ENCODE measurements at regions not wholly inside any gene's neighbourhood (a gene's known extent, or its start where the extent isn't known, plus 50 kb on each side); places are given as distances from the start of the nearest gene placed in this dataset.

- no peak for DNase-seq (ENCODE audit: low spot score)
Measured at GRCh38 chr2:225742487-225742886, 343.0 kb downstream of the NYAP2 start.

GRCh38 chr2:225740086-225740485, 340.6 kb downstream of the NYAP2 start:
- no peak for DNase-seq (ENCODE audit: low spot score)

DNA sequence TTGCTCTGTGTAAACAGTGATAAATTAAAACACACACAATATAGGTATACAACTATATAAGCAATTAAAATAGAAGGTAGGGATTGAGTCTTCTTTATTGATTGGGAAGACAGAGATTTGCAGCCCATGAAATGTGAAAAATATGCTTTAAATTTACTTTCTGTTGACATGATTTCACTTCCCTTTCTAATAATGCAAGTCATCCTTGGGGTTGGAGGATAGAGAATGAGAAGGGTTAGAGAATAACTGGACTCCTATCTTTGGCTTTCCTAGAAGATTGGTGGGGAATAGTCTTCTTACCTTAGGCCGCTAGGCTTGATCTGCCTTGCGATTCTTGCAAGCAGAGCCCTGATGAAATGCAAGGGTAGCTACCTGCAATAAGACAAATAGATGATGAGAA, 339.8 kb downstream of the NYAP2 start:
- no peak for DNase-seq (ENCODE audit: low spot score)

DNA sequence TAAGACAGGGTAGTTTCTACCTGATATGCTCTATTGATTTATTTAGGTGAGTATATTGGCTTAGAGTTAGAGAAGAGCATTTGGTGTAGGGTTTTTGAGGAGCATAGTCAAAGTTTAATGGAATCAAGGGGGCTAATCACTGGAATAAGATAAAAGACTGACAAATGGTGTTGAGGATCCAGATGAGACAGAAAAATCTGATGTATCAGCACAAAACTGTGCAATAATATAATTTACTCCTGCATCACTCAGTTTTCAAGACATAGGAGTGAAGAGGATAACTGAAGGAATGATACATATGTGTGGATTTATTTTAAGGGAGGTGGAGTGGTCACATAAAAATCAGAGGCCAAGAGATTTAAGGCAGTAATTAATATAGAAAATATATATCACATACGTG, 339.2 kb downstream of the NYAP2 start:
- DNase-seq (ENCODE audit: low spot score) = no peak

DNA sequence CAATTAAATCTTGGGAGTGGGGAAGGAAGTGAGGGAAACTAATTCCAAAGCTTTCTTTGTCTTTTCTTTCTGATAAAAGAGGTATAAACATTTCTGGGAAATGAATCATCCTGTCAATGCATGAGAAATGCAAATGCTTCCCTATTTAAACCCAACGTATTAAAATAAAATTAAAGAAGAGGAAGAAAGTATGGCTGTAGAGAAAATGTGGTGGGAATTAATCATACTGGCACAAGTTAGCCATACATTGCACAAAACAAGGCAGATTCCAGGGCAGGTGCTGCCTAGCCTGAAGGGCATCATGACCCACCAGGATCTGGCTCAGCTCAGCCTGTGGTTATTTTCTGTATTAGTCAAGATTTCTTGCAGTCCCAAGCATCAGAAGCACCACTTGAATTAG, 338.0 kb downstream of the NYAP2 start:
- DNase-seq (ENCODE audit: low spot score) = no peak

DNA sequence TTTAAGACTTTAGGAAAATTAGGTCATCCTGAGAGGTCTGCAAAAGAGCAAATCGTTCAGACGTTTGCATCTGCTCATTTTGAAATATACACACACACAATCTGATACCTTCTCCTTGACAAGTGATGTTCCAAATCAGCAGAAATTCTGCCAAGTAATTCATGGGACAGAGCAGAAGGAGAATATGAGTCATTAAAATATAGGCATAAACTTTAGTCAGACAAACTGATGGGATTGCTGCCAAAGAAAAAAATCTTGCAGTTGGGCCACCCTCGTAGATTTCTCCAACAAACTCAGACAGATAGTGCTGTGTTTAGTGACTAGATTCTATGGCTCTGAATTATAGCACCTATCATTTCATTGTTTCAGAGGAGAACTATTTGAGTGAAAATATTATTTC, 336.3 kb downstream of the NYAP2 start:
- no peak for DNase-seq (ENCODE audit: low spot score)

DNA sequence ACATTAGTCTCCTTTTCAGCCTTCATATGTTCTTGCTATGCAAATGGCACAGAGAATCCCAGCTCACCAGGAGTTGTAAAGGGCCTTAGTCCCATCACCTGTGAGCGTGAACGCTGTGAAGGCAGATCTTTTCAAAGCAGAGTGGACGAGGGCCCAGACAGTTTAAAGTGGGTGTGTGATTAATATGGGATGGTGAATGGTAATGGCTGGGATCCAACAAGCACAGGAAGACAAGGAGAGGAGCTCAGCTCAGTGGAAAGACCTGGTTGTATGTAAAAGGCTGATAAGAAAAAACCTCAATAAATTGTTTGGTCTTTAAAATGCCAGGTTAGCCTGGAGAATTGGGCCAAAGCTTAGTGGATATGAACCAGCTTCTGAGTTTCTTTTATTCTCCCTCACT, 326.2 kb downstream of the NYAP2 start:
- DNase-seq (ENCODE audit: low spot score) = no peak

Measured in CD4-positive, alpha-beta T cell treated with Interleukin-6 at 100 ng/mL for 8 hours (primary cell).